WTC11 (cell line): ENCODE measurements at regions not wholly inside any gene's neighbourhood (a gene's known extent, or its start where the extent isn't known, plus 50 kb on each side); places are given as distances from the start of the nearest gene placed in this dataset.

ENCODE experiments used
- ATAC-seq: fragments of 200-7000 bp; cut with Tn5 transposase; 2 replicates; pipeline ENCODE4 v1.10.0; 2021; ENCODE audit warnings: mild to moderate bottlenecking, moderate library complexity
- CTCF ChIA-PET: fragments of 300-600 bp; sonication (Branson Sonifier 250); formaldehyde crosslinking; loops from one replicate; lab custom pipeline; 2021; ENCODE audit warnings: antibody characterized with exemption; lab: Charles Lee
- POLR2A ChIA-PET: fragments of 350-600 bp; sonication (Branson Sonifier 250); formaldehyde crosslinking; loops from one replicate; lab custom pipeline; 2021; ENCODE audit warnings: antibody characterized with exemption; lab: Charles Lee
- DNase-seq: peaks from one replicate; pipeline ENCODE4 v3.0.0; 2021; ENCODE audit warnings: low spot score
- H3K27ac Mint-ChIP-seq: 2 replicates; pipeline ENCODE4 v1.8.0; 2021; ENCODE audit warnings: mixed read lengths
- H3K27me3 Mint-ChIP-seq: 2 replicates; pipeline ENCODE4 v1.8.0; 2021; ENCODE audit warnings: low read depth, mild to moderate bottlenecking, moderate library complexity, mixed read lengths
- H3K36me3 Mint-ChIP-seq: 2 replicates; pipeline ENCODE4 v1.8.0; 2021; ENCODE audit warnings: mixed read lengths
- H3K4me1 Mint-ChIP-seq: 2 replicates; pipeline ENCODE4 v1.8.0; 2022; ENCODE audit warnings: mixed read lengths
- H3K4me3 Mint-ChIP-seq: 2 replicates; pipeline ENCODE4 v1.8.0; 2021; ENCODE audit warnings: mild to moderate bottlenecking, moderate library complexity, mixed read lengths
- H3K9me3 Mint-ChIP-seq: 2 replicates; pipeline ENCODE4 v1.8.0; 2021; ENCODE audit warnings: mixed read lengths
- AR ChIP-seq: fragments of 250-450 bp; sonication (Bioruptor Pico); IDR thresholded peaks from 2 replicates; pipeline ENCODE4 v1.9.0; 2021; ENCODE audit warnings: mild to moderate bottlenecking
- ATF3 ChIP-seq: sonication (generic); formaldehyde crosslinking; conservative IDR thresholded peaks from 2 replicates; pipeline ENCODE4 v1.8.1; 2022; ENCODE audit warnings: mild to moderate bottlenecking, missing genetic modification reagents
- ATF6 ChIP-seq: sonication (generic); formaldehyde crosslinking; IDR thresholded peaks from 2 replicates; pipeline ENCODE4 v1.8.1; 2023; ENCODE audit warnings: mild to moderate bottlenecking, missing genetic modification reagents
- CREB1 ChIP-seq: sonication (generic); formaldehyde crosslinking; IDR thresholded peaks from 2 replicates; pipeline ENCODE4 v1.8.0; 2023; ENCODE audit warnings: mild to moderate bottlenecking, missing genetic modification reagents
- E2F4 ChIP-seq: sonication (generic); formaldehyde crosslinking; IDR thresholded peaks from 2 replicates; pipeline ENCODE4 v1.8.1; 2022; ENCODE audit warnings: low read depth, mild to moderate bottlenecking, moderate library complexity, missing genetic modification reagents, borderline replicate concordance
- ELF4 ChIP-seq: sonication (generic); formaldehyde crosslinking; IDR thresholded peaks from 2 replicates; pipeline ENCODE4 v1.8.1; 2022; ENCODE audit warnings: low read depth, mild to moderate bottlenecking, moderate library complexity, missing genetic modification reagents
- EMX1 ChIP-seq: fragments of 250-450 bp; sonication (Bioruptor Pico); IDR thresholded peaks from 2 replicates; pipeline ENCODE4 v1.8.0; 2021; ENCODE audit warnings: mild to moderate bottlenecking
- GTF2I ChIP-seq: fragments of 250-450 bp; sonication (Bioruptor Pico); conservative IDR thresholded peaks from 2 replicates; pipeline ENCODE4 v1.4.0; 2021; ENCODE audit warnings: mild to moderate bottlenecking
- HMGXB4 ChIP-seq: sonication (generic); formaldehyde crosslinking; IDR thresholded peaks from 2 replicates; pipeline ENCODE4 v1.8.1; 2023; ENCODE audit warnings: mild to moderate bottlenecking, moderate library complexity, missing genetic modification reagents
- MYBL2 ChIP-seq: sonication (generic); formaldehyde crosslinking; IDR thresholded peaks from 2 replicates; pipeline ENCODE4 v1.8.1; 2023; ENCODE audit warnings: mild to moderate bottlenecking, moderate library complexity, missing genetic modification reagents
- NFE2L1 ChIP-seq: sonication (generic); formaldehyde crosslinking; IDR thresholded peaks from 2 replicates; pipeline ENCODE4 v1.8.1; 2023; ENCODE audit warnings: missing genetic modification reagents
- OVOL2 ChIP-seq: fragments of 250-450 bp; sonication (Bioruptor Pico); IDR thresholded peaks from 2 replicates; pipeline ENCODE4 v1.9.0; 2021; ENCODE audit warnings: mild to moderate bottlenecking, borderline replicate concordance
- RORB ChIP-seq: fragments of 250-450 bp; sonication (Bioruptor Pico); IDR thresholded peaks from 2 replicates; pipeline ENCODE4 v1.9.0; 2021; ENCODE audit warnings: mild to moderate bottlenecking
- SOX15 ChIP-seq: fragments of 250-450 bp; sonication (Bioruptor Pico); IDR thresholded peaks from 2 replicates; pipeline ENCODE4 v1.9.0; 2021; ENCODE audit warnings: mild to moderate bottlenecking
- TP53 ChIP-seq: sonication (generic); formaldehyde crosslinking; IDR thresholded peaks from 2 replicates; pipeline ENCODE4 v1.8.1; 2023; ENCODE audit warnings: mild to moderate bottlenecking, missing genetic modification reagents
- USF2 ChIP-seq: sonication (generic); formaldehyde crosslinking; IDR thresholded peaks from 2 replicates; pipeline ENCODE4 v1.8.1; 2023; ENCODE audit warnings: mild to moderate bottlenecking, missing genetic modification reagents, moderate library complexity
- ZNF396 ChIP-seq: fragments of 250-450 bp; sonication (Bioruptor Pico); IDR thresholded peaks from 2 replicates; pipeline ENCODE4 v1.8.0; 2021; ENCODE audit warnings: mild to moderate bottlenecking, moderate library complexity, borderline replicate concordance
- ZNF423 ChIP-seq: fragments of 250-450 bp; sonication (Bioruptor Pico); IDR thresholded peaks from 2 replicates; pipeline ENCODE4 v2.1.2; 2022; ENCODE audit warnings: mild to moderate bottlenecking, moderate library complexity
- ZNF425 ChIP-seq: fragments of 250-450 bp; sonication (Bioruptor Pico); conservative IDR thresholded peaks from 2 replicates; pipeline ENCODE4 v1.9.0; 2021; ENCODE audit warnings: mild to moderate bottlenecking

- no peak for TF ChIP-seq E2F4 (CRISPR knock-in tag)
- no peak for TF ChIP-seq AR
- TF ChIP-seq RORB (CRISPR knock-in tag), result no peak
- TF ChIP-seq ELF4, result no peak
- no peak for TF ChIP-seq MYBL2 (CRISPR knock-in tag)
- TF ChIP-seq SOX15 (CRISPR knock-in tag), result no peak
- no peak for TF ChIP-seq NFE2L1 (CRISPR knock-in tag)
- no peak for TF ChIP-seq CREB1 (CRISPR knock-in tag)
- no peak for TF ChIP-seq ATF3
- no peak for TF ChIP-seq EMX1
- TF ChIP-seq ZNF396 (CRISPR knock-in tag), result no peak
- TF ChIP-seq ZNF425 (CRISPR knock-in tag), result no peak
Observed at GRCh38 chr13:82702513-82702912, 1179.8 kb downstream of the SLITRK1 start (continued).

GRCh38 chr13:82701020-82701419 is 1181.3 kb downstream of the SLITRK1 start:
- no peak for ATAC-seq
- ChIA-PET POLR2A (no interaction called here), CTCF (no interaction called here)
- H3K4me3 Mint-ChIP-seq, result no peak overlapping the region
- H3K27ac Mint-ChIP-seq, result no peak overlapping the region
- peaks cover 7% of the 10 kb centered on the region for H3K4me1 Mint-ChIP-seq
- H3K36me3 Mint-ChIP-seq, result no peaks in the 10 kb centered on the region
- H3K9me3 Mint-ChIP-seq, result no peaks in the 10 kb centered on the region
- DNase-seq, result no peak
- no peak for TF ChIP-seq ZNF423 (CRISPR knock-in tag)
- no peak for TF ChIP-seq TP53 (CRISPR knock-in tag)
- TF ChIP-seq HMGXB4 (CRISPR knock-in tag), result no peak
- no peak for TF ChIP-seq ELF4
- TF ChIP-seq SOX15 (CRISPR knock-in tag), result no peak
- no peak for TF ChIP-seq ATF6 (CRISPR knock-in tag)
- TF ChIP-seq GTF2I (CRISPR knock-in tag), result no peak
- no peak for TF ChIP-seq USF2 (CRISPR knock-in tag)
- no peak for TF ChIP-seq OVOL2
- H3K27me3 Mint-ChIP-seq, result no peaks in the 10 kb centered on the region
